ENCODE measurements at regions not wholly inside any gene's neighbourhood (a gene's known extent, or its start where the extent isn't known, plus 50 kb on each side); places are given as distances from the start of the nearest gene placed in this dataset.

GRCh38 chr2:193294371-193294770 lies 1099.6 kb upstream of the TMEFF2 start (continued):
- TF ChIP-seq CHD7 (IDR thresholded peaks at IDR 0.05; ENCODE audit: insufficient replicate concordance, low read length) (no peak), HDAC6 (IDR thresholded peaks at IDR 0.05; ENCODE audit: low read depth, low read length) (no peak), EP300 (IDR thresholded peaks at IDR 0.05; ENCODE audit: borderline replicate concordance in 1 of 2, low read depth in 2 of 2, low read length in 2 of 2) (no peak), TCF12 (IDR thresholded peaks at IDR 0.05; ENCODE audit: low read depth, low read length) (no peak), CBX5 (IDR thresholded peaks at IDR 0.05; ENCODE audit: low read depth, low read length) (no peak), E2F6 (IDR thresholded peaks at IDR 0.05) (no peak), EZH2 (IDR thresholded peaks at IDR 0.05; ENCODE audit: low read depth, low read length, severe bottlenecking) (no peak), SP1 (IDR thresholded peaks at IDR 0.05; ENCODE audit: low read depth, low read length) (no peak)
